ENCODE measurements at regions not wholly inside any gene's neighbourhood (a gene's known extent, or its start where the extent isn't known, plus 50 kb on each side); places are given as distances from the start of the nearest gene placed in this dataset.

DNA sequence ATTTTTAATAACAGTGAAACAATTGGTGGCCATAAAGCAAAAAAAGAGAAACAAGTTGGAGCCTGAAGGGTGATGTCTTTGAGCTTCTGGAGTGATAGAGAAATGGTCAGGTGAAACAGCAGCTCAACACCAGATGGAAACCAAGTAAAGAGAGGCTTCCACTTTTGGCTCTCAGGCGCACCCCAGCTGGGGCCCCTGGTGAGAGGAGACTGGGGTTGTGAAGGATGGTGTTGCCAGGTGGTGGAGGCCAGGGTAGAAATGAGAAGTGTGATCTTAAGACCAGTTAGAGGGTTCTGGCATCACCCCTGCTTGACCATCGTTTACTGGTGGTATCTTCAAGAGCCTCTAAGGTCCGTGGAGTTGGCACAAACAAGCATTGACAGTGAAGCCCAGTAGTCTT, 126.0 kb upstream of the AKIRIN2 start:
- TF ChIP-seq, protein P1, sequence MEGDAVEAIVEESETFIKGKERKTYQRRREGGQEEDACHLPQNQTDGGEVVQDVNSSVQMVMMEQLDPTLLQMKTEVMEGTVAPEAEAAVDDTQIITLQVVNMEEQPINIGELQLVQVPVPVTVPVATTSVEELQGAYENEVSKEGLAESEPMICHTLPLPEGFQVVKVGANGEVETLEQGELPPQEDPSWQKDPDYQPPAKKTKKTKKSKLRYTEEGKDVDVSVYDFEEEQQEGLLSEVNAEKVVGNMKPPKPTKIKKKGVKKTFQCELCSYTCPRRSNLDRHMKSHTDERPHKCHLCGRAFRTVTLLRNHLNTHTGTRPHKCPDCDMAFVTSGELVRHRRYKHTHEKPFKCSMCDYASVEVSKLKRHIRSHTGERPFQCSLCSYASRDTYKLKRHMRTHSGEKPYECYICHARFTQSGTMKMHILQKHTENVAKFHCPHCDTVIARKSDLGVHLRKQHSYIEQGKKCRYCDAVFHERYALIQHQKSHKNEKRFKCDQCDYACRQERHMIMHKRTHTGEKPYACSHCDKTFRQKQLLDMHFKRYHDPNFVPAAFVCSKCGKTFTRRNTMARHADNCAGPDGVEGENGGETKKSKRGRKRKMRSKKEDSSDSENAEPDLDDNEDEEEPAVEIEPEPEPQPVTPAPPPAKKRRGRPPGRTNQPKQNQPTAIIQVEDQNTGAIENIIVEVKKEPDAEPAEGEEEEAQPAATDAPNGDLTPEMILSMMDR (IDR thresholded peaks at IDR 0.05; ENCODE audit: borderline replicate concordance, extremely low read depth, low read length, poor library complexity, severe bottlenecking), result no peak
- TF ChIP-seq EZH2 (IDR thresholded peaks at IDR 0.05; ENCODE audit: borderline replicate concordance, low read depth, low read length, severe bottlenecking), result no peak

Data from DND-41 (cell line).